NCI-H2081 (cell line): ENCODE measurements at regions not wholly inside any gene's neighbourhood (a gene's known extent, or its start where the extent isn't known, plus 50 kb on each side); places are given as distances from the start of the nearest gene placed in this dataset.
A peak's percentile ranks its signal among the peaks of the same experiment; 100 is the strongest.

Experiments used
- DNase-seq, 2 experiments: peaks; one replicate each; lab custom pipeline; 2025; lab: John Stamatoyannopoulos, UW

DNA sequence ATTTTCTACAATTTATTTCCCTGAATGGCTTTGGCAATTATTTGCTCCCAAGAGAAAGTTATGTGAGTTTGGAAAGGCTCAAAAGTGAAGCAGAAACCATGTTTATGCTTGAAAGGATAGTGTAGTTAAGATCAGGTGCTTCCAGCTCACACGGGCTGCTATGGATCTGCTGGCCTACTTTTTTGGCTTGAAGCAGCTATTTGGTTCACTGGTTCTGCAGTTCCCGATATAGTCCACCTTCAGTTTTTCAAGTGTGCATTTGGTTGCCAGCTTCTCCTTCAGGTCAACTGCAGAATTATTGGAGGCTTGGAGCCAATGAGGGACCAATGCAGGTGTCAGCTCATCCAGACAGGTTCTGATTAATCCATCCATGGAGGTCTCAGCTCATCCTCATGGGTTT, 484.3 kb upstream of the SEMA3A start:
- DNase-seq: no peak

DNA sequence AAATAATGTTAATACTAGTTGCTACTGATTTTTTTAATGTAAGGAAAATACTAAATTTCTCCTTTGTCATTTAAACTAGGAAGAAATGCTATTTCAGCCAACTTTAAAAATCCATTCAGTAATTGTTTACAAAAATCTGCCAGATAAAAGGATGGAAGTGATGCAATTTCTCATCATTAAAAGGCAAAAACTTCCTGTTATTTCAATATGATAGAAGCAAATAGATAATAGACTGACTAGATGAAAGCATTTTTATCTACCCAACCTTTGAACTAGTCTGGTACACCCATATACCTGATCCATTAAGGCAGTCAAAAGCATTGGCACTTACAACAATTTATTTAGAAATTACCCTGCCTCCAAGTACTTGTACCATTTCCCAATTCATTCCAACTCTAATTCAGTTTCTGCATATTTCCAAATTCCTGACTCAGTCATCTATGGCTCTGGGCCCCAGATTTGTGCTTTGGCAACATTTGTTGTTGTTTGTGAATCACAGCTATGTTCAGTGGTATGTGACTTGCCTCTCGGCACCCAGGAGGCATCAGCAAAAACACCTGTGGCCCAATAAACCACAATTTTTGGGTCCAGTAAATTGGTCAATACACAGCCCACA, 482.6 kb upstream of the SEMA3A start:
- DNase-seq: no peak

DNA sequence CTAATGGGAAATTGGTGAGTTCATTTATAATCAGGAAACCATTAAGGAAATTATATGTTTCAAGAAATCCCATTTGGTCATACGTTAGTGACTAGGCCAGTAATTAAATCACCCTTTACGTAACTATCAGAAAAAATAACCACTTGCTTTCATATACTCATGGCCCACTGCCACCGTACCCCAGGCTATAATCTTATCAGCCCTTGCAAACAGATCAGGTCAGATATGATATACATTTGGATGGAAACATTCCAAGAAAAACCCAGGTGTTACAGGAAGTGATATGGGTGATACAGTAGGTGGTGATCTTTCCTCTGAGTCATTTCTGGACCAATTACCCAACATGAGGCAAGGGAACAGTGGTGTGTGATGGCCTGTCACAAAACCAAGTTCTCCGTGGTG, 481.0 kb upstream of the SEMA3A start:
- peak; percentile 88 to 98 for DNase-seq

DNA sequence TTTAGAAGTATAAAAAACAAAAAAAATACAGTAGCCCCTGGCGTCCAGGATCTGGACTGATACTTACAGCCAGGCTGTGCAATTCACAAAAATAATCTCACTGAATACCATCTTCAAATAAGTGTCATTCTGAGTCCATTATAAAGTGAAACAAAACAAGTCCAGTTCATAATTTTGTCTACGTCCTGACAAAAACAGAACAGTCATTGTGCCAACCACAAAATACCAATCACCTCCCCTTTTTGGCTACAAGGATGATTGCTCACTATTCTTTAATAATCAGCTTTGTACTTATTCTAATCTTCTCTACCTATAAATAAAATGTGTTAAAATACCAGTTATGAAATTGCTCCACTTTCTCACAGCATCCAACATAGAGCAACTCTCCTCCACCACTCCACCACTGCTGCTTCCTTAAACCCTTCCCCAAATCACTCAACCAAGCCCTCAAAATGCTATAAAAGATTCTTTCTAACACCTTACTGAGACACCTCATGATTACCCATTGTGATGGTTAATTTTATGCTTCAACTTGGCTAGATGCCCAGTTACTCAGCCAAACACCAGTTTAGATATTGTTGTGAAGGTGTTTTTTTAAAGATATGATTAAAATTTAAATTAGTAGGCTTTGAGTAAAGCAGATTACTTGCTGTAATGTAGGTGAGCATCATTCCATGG, 479.8 kb upstream of the SEMA3A start:
- peak; percentile 79 to 93 for DNase-seq

DNA sequence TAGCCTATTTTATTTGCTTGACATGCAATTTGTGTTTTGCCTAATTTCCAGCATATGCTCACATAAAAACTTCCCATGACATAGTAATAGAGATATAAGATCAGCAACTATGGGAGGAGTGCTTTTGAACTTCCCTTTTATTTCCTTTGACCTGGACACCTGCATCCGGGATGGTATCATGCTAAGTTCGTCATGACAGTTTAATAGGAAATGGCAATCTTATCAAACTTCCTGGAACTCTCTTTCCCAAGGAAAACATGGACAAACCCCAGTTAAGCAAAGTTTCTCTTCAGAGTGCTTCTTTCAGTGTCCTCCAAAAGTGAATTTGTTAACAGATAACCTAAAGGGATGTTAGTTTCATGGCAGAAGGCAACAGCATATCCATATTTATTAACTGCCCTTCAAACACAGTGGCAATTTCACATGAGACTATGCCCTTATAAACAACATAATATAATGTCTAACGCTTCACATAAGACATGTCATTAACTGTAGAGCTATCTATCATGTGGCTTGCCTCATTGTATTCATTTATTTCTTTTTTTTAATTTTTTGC, 474.7 kb upstream of the SEMA3A start:
- DNase-seq: no peak

DNA sequence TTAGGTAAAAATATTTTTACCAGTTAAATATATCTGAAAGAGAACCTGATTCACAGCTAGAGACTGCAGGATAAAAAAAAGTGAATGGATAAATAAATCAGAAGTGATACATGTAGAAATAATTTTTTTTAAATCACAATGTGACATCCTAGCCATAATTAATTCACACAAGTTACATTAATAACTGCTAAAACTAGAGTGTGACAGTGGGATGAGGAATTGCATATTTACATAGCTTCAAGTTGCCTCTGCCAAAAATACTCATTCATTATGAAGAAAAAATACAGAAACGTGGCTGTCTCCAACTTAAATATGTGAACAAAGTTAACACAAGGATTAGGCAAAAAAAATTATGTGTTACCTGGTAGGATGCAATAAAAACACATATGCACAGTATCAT, 473.5 kb upstream of the SEMA3A start:
- DNase-seq: no peak

DNA sequence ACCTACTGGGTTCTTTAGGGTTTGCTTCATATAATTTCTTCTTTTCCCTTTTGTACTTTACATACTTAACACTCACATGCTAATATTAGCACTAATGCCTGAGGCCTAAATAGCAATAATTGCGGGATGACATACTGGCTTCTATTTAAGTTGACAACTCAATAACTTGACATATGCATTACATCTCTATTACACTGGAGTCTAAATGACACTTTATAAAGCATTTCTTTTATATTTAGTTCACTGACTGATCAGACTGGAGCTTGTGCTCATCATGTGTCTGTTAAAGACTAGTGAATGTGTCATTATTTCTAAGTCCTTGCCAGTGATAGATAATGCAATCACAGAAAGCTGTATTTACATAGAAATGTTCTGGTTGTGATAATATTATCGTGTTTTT, 472.1 kb upstream of the SEMA3A start:
- no peak for DNase-seq

DNA sequence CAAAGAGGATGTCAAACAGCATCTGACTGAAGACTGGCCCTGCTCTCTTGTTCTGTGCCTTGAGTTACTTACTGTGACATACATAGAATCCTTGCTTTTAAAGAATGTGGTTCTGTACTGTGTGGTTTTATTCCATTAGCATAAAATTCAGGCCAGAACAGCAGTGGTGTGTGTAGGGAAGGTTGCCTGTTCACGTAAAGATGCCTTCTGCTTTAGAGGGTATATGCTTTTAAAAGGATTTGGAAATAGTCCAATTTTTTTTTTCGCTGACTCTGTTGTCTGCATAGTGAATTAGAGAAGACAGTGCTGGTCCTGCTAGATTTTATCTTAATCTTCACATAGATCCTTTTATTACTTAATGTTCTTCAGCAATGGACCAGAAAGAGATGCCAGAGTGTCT, 470.8 kb upstream of the SEMA3A start:
- DNase-seq: no peak

DNA sequence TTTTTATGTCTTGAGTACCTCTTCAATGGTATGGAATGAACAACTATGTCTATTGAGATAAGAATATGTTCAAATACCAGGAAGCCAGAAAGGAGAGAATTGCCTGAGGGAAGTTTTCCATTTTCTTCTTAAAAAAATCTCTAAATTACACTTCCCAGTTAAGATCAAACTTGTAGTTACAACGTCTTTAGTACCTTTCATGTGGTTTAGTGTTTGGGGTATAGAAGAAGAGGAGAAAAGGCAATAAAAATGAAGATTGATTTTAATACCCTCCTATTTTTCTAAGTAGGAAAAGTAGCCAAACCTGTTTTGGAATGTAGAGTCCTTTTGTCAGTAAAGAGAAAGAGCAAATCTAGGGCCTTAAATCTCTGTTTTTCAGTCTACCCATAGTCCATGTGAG, 470.0 kb upstream of the SEMA3A start:
- DNase-seq: no peak

DNA sequence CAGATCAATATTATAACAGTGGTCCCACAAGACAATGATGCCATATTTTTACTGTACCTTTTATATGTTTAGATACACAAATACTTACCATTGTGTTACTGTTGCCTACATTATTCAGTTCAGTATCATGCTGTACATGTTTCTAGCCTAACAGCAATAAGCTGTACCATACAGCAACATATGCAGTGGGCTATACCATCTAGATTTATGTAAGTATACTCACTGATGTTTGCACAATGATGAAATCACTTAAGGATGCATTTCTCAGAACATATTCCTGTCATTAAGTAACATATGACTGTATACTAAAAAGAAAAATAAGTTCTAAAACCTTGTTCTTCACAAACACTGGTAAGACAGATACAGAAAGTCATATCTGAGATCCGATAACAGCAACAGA, 468.6 kb upstream of the SEMA3A start:
- DNase-seq: no peak

DNA sequence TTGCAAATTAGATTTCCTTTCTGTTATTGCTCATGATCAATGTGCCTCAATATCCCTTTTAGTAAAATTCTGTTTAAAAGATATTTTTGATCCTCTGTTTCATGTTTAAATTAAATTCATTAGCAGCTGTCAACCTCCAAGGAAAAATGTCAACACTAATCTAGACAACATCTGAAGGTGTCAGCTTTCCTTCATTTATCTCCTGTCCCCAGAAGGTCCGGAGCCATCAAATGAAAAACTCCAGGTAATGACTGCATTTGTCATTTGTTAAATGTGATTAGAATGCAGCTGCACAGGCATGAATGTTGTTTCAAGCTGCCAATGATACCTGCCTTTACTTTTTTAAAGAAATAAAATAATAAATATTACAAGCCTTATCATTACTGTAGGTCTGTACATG, 463.7 kb upstream of the SEMA3A start:
- no peak for DNase-seq

DNA sequence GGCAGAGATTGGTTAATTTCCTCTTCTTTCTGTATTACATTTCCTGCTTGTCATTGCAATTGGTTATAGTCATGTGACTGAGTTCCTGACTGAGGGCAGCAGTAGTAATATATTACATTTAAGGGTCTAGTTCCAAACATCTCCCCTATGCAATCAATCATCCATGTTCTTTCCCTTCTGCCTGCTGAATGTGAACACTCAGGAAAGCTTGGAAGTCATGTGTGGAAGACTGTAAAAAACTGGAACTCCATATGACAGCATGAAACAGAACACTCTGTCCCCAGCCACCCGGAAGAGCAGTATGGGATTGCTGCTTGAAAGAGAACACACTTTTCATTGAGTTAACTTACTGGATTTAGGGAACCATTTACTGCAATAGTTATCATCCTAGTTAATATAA, 459.7 kb upstream of the SEMA3A start:
- DNase-seq: no peak

DNA sequence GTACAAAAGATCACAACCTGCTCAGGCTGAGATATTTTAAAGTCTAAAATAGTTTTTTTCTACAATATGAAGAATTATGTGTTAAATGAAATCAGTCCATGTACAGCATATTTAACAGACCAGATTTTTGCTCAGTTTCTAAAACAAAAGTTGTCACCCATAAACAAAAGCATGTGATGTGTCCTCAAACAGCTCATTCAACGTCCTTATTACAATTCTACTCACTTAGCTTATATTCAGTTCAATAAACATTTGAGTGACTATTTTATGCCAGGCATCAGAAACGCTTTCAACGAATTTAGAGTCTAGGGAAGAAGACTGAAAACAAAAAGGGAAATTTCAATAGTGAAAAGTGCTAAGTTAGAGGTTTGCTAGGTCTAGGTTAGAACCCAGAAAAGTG, 457.3 kb upstream of the SEMA3A start:
- no peak for DNase-seq

DNA sequence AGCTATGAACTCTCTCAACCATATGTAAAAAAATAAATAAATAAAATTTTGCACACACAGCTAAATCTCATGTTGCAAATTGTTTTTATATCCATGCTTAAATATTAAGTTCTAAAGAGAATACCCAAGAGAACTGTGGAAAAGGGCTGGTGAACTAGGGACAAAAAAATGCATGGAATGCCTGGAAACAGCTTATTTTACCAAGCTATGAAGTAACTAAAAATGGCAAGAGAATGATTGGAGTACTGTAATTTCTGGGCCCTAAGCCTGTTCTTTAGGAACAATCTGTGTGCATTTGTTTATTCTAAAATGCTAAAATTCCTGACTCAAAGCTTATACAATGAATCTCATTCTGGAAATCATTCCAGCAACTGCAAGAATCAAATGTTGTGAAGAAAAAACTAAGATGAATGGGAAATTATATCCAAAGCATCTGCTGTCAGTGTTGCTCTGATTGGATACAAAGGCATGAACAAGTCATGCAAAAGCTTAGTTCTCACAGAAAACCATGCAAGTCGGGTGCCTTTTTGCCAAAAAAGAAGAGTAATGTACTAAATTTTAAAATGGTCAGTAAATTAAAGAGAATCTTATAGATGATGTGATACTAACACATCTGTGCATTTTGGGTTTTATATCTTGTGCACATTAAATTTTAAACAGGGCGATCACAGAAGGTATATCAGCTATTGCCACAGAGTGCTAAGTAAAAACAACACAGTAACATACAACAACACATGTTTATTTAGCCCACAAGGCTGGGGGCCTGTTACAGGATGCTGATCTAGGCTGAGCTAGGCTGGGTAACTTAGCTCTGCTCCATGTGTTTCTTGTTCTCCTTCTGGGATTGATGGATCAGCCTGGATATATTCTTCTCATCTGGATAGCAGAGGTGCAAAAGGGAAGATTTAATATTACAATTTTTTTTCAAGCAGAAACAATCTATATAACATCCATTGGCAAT, 453.5 kb upstream of the SEMA3A start:
- DNase-seq: no peak

DNA sequence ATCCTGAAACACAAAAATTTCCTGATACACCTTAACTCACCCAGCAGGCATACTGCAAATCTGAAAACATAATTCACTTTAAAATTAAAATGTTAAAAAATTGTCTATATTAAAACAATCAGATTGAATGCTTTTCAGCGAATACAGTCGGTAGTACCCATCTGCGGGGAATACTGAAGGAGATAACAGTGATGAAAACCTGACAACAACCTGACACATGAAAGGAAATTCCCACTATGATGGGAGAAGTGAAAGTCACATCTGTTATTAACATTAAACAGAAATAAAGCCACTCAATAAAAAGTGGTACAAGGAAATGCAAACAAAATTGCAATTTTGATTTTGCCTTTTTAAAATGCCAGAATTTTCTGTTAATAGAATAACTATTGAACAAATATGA, 448.0 kb upstream of the SEMA3A start:
- no peak for DNase-seq

DNA sequence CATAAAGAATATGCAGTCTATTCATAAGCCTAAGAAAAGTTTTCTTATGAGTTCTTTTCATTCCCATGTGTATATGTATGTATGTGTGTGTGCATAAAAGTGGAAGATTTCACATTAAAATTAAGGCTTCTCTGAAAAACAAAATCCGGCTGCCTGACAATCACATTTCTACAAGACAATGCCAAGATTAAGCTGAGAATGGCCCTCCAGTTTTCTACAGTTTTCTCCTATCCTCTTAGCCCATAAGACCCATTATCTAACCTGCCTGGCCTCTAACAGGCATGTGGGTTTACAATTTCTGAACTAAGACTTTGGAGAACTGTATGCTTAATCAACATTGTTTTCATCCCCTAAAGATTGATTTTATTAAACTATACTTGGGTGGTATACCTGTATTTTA, 446.0 kb upstream of the SEMA3A start:
- no peak for DNase-seq

DNA sequence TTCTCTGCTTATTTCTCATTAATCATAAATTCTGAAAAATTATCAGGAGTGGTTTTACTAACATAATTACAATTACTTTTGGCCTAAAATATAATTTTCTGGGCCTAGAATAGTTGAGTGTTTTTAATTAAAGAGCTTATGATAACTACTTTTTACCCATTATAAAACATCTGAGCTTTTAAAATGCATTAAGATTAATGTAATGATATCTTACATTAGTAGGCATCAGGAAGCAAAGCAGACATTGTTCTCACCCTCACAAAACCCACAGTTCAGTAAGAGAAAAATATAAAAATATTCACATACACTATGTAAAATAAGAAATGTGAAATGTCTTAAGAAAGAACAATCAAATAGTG, 443.7 kb upstream of the SEMA3A start:
- no peak for DNase-seq

DNA sequence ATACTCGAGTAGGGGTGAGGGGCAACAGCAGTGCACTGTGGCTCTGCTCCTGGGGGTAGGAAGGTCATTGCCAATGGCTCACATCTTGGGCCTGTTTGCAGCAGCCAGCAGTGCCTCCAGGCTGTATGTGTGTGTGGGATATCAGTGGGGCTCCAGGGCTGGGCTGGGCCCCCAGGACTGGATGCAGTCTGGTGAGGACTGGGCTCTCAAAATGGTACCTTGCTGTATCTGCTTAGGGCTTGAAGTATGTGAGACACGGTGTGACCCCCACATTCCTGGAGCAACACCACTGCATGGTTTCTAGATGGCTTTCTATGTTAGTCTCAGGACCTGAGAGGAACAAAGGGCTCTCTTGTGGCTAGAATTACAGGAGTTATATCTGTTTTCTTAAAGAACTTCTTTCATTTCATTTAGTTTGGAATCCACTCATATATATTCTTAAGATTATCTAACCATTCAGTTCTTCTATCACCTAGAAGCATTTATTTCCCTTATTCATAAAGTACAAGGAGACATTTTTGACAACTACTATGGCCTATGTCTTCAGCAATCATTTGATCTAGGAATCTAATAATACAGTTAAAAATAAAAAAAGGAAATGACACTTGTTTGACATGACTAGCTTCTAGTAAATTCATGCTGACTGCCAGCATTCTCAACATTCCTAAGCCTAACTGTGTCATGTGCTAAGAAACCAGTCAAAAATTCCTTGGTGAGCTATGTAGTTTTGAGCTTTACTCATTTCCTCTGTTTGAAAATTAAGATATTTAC, 443.2 kb upstream of the SEMA3A start:
- no peak for DNase-seq

DNA sequence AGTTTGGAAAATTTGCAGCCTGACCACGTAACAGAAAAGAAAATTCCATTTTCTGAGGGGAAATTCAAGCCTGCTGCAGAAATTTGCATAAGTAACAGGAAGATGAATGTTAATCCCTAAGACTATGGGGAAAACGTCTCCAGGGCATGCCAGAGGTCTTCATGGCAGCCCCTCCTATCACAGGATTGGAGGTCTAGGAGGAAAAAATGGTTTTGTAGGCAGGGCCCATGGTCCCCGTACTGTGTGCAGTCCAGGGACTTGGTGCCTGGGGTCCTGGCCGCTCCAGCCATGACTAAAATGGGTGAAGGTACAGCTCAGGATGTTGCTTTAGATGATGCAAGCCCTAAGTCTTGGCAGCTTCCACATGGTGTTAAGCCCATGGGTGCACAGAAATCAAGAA, 437.3 kb upstream of the SEMA3A start:
- no peak for DNase-seq

DNA sequence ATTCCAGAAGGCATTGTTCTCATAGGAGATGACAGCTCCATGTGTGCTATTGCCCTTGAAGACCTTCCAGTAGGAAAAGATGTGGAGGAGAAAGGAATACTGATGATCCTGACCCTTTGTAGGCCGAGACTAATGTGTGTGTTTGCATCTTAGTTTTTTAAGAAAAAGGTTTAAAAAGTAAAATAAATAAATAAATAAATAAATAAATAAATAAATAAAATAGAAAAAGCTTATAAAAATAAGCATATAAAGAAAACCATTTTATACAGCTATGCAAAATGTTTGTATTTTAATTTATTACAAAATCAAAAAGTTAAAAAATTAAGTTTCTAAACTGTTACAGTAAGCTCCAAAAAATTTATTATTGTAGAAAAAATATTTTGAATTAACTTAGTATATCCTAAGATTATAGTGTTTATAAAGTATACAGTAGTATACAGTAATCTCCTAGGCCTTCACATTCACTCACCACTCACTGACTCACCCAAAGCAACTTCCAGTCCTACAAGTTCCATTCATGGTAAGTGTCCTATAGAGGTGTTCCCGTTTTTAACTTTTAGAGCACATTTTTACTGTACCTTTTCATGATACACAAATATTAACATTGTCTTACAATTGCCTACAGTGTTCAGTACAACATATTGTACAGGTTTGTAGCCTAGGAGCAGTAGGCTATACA, 435.2 kb upstream of the SEMA3A start:
- DNase-seq: no peak

DNA sequence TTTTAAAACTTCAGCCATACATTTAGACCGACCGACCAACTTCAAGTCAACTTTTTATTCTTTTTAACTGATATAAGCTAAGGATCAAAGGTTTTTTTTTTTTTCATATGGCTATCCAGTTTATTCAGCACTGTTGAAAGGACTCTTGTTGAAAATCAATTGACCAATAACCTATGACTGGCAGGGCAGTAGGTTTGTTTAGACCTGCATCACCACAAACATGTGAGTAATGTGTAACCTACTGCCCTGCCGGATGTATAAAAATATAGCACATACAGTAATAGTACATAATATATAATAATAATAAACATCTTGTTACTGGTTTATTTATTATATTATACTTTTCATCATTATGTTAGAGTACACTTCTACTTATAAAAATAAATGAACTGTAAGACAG, 434.6 kb upstream of the SEMA3A start:
- no peak for DNase-seq

DNA sequence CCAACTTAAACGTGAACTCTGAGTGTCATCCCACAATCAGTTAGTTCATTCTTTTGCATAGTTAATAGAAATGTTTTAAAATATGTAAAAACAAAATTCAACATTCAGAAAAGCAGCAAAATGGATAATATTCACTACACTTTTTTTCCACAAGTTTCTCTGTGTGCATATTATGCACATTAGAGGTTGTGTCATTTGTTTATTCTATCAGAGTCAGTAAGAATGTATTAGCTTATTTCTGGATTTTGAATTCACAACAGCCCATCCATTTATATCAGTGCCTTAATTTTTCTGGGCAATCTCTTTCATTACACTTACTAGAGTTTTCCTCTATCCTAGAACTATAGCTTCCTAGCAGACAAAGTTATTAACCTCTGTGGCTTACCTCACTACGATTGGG, 432.7 kb upstream of the SEMA3A start:
- no peak for DNase-seq
